Ishikawa (cell line): ENCODE measurements at regions not wholly inside any gene's neighbourhood (a gene's known extent, or its start where the extent isn't known, plus 50 kb on each side); places are given as distances from the start of the nearest gene placed in this dataset.

Source experiments
- CEBPB ChIP-seq: IDR thresholded peaks from 2 replicates; pipeline ENCODE4 v1.6.1; 2012
- CREB1 ChIP-seq: IDR thresholded peaks from 2 replicates; pipeline ENCODE4 v1.6.1; 2012; ENCODE audit warnings: low read depth
- EGR1 ChIP-seq: IDR thresholded peaks from 2 replicates; pipeline ENCODE4 v1.6.1; 2012
- EP300 ChIP-seq: IDR thresholded peaks from 2 replicates; pipeline ENCODE4 v1.6.1; 2012; ENCODE audit warnings: borderline replicate concordance
- FOXM1 ChIP-seq: IDR thresholded peaks from 2 replicates; pipeline ENCODE4 v1.6.1; 2012; ENCODE audit warnings: low read depth, borderline replicate concordance
- NFIC ChIP-seq: IDR thresholded peaks from 2 replicates; pipeline ENCODE4 v1.6.1; 2012
- RAD21 ChIP-seq: IDR thresholded peaks from 2 replicates; pipeline ENCODE4 v1.6.1; 2012; ENCODE audit warnings: low read depth
- TAF1 ChIP-seq: IDR thresholded peaks from 2 replicates; pipeline ENCODE4 v1.6.1; 2012; ENCODE audit warnings: low read depth, mild to moderate bottlenecking
- TCF12 ChIP-seq: IDR thresholded peaks from 2 replicates; pipeline ENCODE4 v1.6.1; 2012; ENCODE audit warnings: low read depth
- TEAD4 ChIP-seq: IDR thresholded peaks from 2 replicates; pipeline ENCODE4 v1.6.1; 2012
- YY1 ChIP-seq: IDR thresholded peaks from 2 replicates; pipeline ENCODE4 v1.6.1; 2012; ENCODE audit warnings: low read depth
- ZBTB7A ChIP-seq: IDR thresholded peaks from 2 replicates; pipeline ENCODE4 v1.6.1; 2012; ENCODE audit warnings: low read depth
- TF ChIP-seq, protein P1 (sequence below): IDR thresholded peaks from 2 replicates; pipeline ENCODE4 v1.6.1; 2012
- TF ChIP-seq, protein P2 (sequence below): IDR thresholded peaks from 2 replicates; pipeline ENCODE4 v1.6.1; 2012
- TF ChIP-seq, protein P3 (sequence below): IDR thresholded peaks from 2 replicates; pipeline ENCODE4 v1.6.1; 2012; ENCODE audit warnings: low read depth, mild to moderate bottlenecking

DNA sequence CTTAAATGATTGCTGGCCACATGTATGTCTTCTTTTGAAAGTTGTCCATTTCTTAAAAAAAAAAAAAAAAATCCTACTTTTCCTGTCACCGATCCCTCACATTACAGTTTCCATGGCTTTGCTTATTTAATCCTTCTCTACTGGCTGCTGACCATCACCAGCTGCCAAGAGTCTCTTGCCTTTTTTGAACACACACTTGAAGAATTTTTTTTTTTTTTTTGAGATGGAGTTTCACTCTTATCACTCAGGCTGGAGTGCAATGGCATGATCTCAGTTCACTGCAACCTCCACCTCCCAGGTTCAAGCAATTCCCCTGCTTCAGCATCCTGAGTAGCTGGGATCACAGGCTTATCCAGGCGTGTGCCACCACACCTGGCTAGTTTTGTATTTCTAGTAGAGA lies 134.0 kb downstream of the ANXA5 start:
- TF ChIP-seq, protein P1, sequence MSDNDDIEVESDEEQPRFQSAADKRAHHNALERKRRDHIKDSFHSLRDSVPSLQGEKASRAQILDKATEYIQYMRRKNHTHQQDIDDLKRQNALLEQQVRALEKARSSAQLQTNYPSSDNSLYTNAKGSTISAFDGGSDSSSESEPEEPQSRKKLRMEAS: no peak
- TF ChIP-seq TAF1 (no peak), CREB1 (no peak), RAD21 (no peak), YY1 (no peak), CEBPB (no peak), ZBTB7A (no peak), FOXM1 (no peak)

DNA sequence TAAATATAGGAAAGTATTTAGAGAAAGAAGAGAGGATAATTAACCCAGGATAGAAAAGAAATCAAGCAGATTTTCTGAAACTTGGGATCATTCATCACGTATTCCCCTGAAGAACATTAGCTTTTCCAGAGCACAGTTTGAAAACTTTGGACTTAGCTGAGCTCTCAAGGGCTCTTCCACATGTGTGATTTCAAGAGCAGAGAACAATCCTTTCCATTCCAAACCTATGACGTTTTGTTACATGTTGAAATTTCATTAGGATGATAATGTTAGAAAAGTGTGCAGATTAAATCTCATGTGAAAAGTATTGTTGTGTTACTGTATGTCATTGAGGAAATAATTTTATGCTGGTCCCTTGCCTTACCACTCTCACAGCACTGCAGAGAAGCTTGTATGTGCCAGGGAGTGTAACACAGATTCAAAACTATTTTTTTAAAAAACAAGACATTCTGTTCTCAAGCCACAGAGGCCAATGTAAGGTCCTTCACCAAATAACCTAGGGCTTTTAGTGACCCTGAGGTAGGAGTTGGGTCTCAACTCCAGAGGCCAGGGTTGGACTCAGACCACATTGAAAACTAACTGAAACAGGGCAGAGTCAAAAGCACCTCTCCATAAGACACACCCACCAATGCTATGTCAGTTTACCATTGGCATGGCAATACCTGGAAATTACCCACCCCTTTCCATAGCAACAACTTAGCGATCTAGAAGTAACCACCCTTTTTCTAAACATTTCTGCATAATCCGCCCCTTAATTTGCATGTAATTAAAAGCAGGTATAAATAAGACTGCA lies 141.3 kb downstream of the ANXA5 start:
- no peak for TF ChIP-seq NFIC
- no peak for TF ChIP-seq TEAD4
- no peak for TF ChIP-seq CEBPB
- no peak for TF ChIP-seq TAF1
- TF ChIP-seq FOXM1: no peak
- TF ChIP-seq ZBTB7A: no peak
- no peak for TF ChIP-seq RAD21

DNA sequence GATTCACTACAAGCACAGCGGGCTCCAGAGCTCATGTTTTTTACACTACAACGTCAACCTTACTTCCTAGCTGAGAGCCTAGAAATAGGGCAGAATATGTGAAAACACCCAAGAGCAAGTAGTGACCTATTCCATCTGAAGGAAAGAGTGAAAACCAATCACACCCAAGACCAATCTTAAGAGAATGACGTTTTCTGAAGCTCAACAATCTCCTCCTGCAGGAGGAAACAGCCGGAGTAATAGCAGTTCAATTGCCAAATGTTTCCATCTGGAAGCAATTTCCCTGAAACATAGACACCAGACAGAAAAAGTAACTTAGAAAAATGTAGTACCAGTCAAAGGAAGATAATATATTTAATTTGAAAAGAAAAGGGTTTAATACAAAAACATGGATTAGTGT lies 142.4 kb downstream of the ANXA5 start:
- TF ChIP-seq TCF12 (no peak), NFIC (no peak), EGR1 (no peak), CEBPB (no peak), RAD21 (no peak), YY1 (no peak), EP300 (no peak), FOXM1 (no peak), TEAD4 (no peak), TAF1 (no peak), CREB1 (no peak), ZBTB7A (no peak)
- TF ChIP-seq, protein P1: no peak
- TF ChIP-seq, protein P2, sequence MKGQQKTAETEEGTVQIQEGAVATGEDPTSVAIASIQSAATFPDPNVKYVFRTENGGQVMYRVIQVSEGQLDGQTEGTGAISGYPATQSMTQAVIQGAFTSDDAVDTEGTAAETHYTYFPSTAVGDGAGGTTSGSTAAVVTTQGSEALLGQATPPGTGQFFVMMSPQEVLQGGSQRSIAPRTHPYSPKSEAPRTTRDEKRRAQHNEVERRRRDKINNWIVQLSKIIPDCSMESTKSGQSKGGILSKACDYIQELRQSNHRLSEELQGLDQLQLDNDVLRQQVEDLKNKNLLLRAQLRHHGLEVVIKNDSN: no peak
- TF ChIP-seq, protein P3, sequence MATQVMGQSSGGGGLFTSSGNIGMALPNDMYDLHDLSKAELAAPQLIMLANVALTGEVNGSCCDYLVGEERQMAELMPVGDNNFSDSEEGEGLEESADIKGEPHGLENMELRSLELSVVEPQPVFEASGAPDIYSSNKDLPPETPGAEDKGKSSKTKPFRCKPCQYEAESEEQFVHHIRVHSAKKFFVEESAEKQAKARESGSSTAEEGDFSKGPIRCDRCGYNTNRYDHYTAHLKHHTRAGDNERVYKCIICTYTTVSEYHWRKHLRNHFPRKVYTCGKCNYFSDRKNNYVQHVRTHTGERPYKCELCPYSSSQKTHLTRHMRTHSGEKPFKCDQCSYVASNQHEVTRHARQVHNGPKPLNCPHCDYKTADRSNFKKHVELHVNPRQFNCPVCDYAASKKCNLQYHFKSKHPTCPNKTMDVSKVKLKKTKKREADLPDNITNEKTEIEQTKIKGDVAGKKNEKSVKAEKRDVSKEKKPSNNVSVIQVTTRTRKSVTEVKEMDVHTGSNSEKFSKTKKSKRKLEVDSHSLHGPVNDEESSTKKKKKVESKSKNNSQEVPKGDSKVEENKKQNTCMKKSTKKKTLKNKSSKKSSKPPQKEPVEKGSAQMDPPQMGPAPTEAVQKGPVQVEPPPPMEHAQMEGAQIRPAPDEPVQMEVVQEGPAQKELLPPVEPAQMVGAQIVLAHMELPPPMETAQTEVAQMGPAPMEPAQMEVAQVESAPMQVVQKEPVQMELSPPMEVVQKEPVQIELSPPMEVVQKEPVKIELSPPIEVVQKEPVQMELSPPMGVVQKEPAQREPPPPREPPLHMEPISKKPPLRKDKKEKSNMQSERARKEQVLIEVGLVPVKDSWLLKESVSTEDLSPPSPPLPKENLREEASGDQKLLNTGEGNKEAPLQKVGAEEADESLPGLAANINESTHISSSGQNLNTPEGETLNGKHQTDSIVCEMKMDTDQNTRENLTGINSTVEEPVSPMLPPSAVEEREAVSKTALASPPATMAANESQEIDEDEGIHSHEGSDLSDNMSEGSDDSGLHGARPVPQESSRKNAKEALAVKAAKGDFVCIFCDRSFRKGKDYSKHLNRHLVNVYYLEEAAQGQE: no peak

DNA sequence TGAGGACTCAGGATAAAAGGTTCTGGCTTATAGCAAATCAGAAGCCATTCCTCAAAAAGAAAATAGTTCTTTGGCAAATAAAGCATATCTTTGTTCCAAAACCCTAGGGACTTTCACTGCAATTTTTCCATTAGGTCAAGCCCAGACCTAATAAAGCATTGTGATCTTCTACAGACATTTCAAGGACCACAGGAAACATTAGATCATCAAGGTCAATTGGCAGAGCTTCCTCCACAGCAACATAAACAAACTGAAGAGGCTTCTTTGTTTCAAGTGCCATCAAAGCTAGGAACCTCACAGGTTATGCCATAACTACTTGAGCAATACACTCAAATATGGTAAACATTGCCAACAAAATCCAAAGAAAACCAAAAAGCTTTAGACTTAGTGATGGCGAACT lies 144.9 kb downstream of the ANXA5 start:
- TF ChIP-seq NFIC: no peak
- no peak for TF ChIP-seq ZBTB7A
- TF ChIP-seq RAD21: no peak
- TF ChIP-seq, protein P3: no peak
- no peak for TF ChIP-seq CEBPB
- TF ChIP-seq, protein P1: no peak
- TF ChIP-seq TEAD4: no peak
- no peak for TF ChIP-seq YY1
- TF ChIP-seq EGR1: no peak

DNA sequence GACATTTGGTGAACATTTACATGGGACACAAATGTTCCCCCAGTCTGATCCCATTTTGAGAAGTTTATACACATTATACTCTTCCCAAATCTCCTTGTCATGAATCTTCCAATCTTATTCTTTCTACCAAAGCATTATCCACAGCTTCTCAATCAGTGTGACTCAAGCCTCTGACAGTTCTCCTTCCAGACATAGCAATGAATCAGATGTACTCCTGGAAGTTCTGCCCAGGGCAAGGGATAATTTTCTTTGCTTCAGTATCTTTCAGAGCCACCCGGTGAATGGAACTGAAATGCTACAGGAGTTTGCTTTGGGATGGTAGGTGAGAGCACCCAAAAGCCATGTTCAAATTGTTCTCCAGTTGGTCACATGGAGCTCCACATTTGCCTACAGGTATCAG lies 145.5 kb downstream of the ANXA5 start:
- TF ChIP-seq, protein P2: no peak
- no peak for TF ChIP-seq TCF12
- no peak for TF ChIP-seq YY1
- TF ChIP-seq, protein P3: no peak
- TF ChIP-seq TEAD4: no peak
- no peak for TF ChIP-seq CEBPB
- no peak for TF ChIP-seq ZBTB7A
- TF ChIP-seq, protein P1: no peak
- no peak for TF ChIP-seq CREB1
- no peak for TF ChIP-seq NFIC
- TF ChIP-seq FOXM1: no peak
- no peak for TF ChIP-seq EGR1
- TF ChIP-seq RAD21: no peak
- TF ChIP-seq TAF1: no peak
- TF ChIP-seq EP300: no peak
